SU-DHL-6 (cell line): ENCODE measurements at regions not wholly inside any gene's neighbourhood (a gene's known extent, or its start where the extent isn't known, plus 50 kb on each side); places are given as distances from the start of the nearest gene placed in this dataset.

Source experiments
- H2AFZ ChIP-seq: fragments of 200-600 bp; sonication (generic); 2 replicates; pipeline ENCODE4 v1.6.1; 2014; ENCODE audit warnings: low read depth, mild to moderate bottlenecking, moderate library complexity, mixed read lengths, antibody characterized with exemption, low read length; ENCODE audit not compliant: severe bottlenecking
- H3F3A ChIP-seq: fragments of 200-600 bp; shearing (Covaris generic); 2 replicates; pipeline ENCODE4 v1.6.0; 2016; ENCODE audit warnings: antibody characterized with exemption, mild to moderate bottlenecking; ENCODE audit not compliant: insufficient read depth
- H3K27ac ChIP-seq: fragments of 200-600 bp; sonication (generic); 2 replicates; pipeline ENCODE4 v1.5.1; 2016; ENCODE audit warnings: low read depth, mild to moderate bottlenecking, low read length, moderate library complexity, mixed read lengths
- H3K27me3 ChIP-seq: fragments of 200-600 bp; sonication (generic), shearing (Covaris generic); 2 replicates; pipeline ENCODE4 v1.6.0; 2014; ENCODE audit warnings: mild to moderate bottlenecking, low read length
- H3K36me3 ChIP-seq: fragments of 200-600 bp; sonication (generic); 2 replicates; pipeline ENCODE4 v1.6.1; 2014; ENCODE audit warnings: mild to moderate bottlenecking, low read length, mixed read lengths
- H3K4me2 ChIP-seq: fragments of 300-600, 200-600 bp; shearing (Covaris generic), sonication (generic); 2 replicates; pipeline ENCODE4 v1.6.0; 2014; ENCODE audit warnings: low read length, low read depth, mild to moderate bottlenecking; ENCODE audit not compliant: poor library complexity, severe bottlenecking
- H3K4me3 ChIP-seq: fragments of 200-600 bp; sonication (generic); 2 replicates; pipeline ENCODE4 v1.5.1; 2014; ENCODE audit warnings: antibody characterized with exemption, low read length, mild to moderate bottlenecking, mixed read lengths; ENCODE audit not compliant: insufficient read depth, poor library complexity, severe bottlenecking
- H3K79me2 ChIP-seq: fragments of 200-600 bp; sonication (generic); 2 replicates; pipeline ENCODE4 v1.6.1; 2014; ENCODE audit warnings: mild to moderate bottlenecking, low read length, moderate library complexity; ENCODE audit not compliant: insufficient read depth
- H3K9ac ChIP-seq: fragments of 200-600 bp; sonication (generic); 2 replicates; pipeline ENCODE4 v1.7.0; 2014; ENCODE audit warnings: mild to moderate bottlenecking, low read length
- H3K9me2 ChIP-seq: fragments of 200-600 bp; sonication (generic); replicated peaks from 2 replicates; pipeline ENCODE4 v1.6.1; 2014; ENCODE audit warnings: low read length; ENCODE audit not compliant: insufficient read depth
- H3K9me3 ChIP-seq: fragments of 200-600 bp; sonication (generic); 2 replicates; pipeline ENCODE4 v1.6.1; 2014; ENCODE audit warnings: low read length, mixed read lengths; ENCODE audit not compliant: insufficient read depth
- H4K20me1 ChIP-seq: fragments of 200-600 bp; sonication (generic); 2 replicates; pipeline ENCODE4 v1.6.1; 2014; ENCODE audit warnings: low read depth, mild to moderate bottlenecking, antibody characterized with exemption, low read length, moderate library complexity, mixed read lengths
- EZH2phosphoT487 ChIP-seq: fragments of 200-600 bp; sonication (generic), shearing (Covaris generic); conservative IDR thresholded peaks from 2 replicates; pipeline ENCODE4 v1.6.1; 2018; ENCODE audit warnings: mild to moderate bottlenecking, antibody characterized with exemption, low read length, moderate library complexity, mixed read lengths
- TF ChIP-seq, protein P1 (sequence below): fragments of 200-600 bp; sonication (generic); IDR thresholded peaks from one replicate; pipeline ENCODE4 v1.5.1; 2017; ENCODE audit warnings: antibody characterized with exemption, mild to moderate bottlenecking, low read length, moderate library complexity; ENCODE audit not compliant: insufficient read depth, poor library complexity, severe bottlenecking

DNA sequence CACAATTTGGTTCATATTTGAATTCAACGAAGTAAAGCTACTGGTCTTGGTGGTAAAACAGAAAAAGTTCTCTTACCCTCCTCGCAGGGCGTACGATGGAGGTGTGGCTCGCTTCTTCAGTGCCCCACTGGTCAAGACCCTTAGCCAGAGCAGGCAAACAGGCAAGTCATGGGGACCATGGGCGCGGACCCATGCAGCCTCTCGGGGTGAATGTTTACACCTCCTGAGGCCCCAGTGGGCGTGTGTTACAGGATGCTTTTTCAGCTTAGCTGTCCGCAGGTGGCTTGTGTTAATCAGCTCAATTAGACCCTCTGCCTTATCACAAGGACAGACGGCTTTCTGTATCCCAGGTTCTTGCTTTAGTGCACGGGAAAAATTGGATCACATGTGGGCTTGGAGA is 991.8 kb downstream of the GBE1 start:
- no peaks in the 10 kb centered on the region for H3F3A ChIP-seq
- H3K79me2 ChIP-seq, result no peaks in the 10 kb centered on the region
- no peak overlapping the region for H3K27ac ChIP-seq
- H3K27me3 ChIP-seq, result no peaks in the 10 kb centered on the region
- H3K36me3 ChIP-seq, result no peaks in the 10 kb centered on the region
- H4K20me1 ChIP-seq, result no peaks in the 10 kb centered on the region
- H3K9me2 ChIP-seq, result no peaks in the 10 kb centered on the region
- no peak overlapping the region for H3K9ac ChIP-seq
- H2AFZ ChIP-seq, result no peak overlapping the region
- no peaks in the 10 kb centered on the region for H3K9me3 ChIP-seq
- no peak overlapping the region for H3K4me3 ChIP-seq
- TF ChIP-seq, protein P1, sequence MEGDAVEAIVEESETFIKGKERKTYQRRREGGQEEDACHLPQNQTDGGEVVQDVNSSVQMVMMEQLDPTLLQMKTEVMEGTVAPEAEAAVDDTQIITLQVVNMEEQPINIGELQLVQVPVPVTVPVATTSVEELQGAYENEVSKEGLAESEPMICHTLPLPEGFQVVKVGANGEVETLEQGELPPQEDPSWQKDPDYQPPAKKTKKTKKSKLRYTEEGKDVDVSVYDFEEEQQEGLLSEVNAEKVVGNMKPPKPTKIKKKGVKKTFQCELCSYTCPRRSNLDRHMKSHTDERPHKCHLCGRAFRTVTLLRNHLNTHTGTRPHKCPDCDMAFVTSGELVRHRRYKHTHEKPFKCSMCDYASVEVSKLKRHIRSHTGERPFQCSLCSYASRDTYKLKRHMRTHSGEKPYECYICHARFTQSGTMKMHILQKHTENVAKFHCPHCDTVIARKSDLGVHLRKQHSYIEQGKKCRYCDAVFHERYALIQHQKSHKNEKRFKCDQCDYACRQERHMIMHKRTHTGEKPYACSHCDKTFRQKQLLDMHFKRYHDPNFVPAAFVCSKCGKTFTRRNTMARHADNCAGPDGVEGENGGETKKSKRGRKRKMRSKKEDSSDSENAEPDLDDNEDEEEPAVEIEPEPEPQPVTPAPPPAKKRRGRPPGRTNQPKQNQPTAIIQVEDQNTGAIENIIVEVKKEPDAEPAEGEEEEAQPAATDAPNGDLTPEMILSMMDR, result no peak
- TF ChIP-seq EZH2phosphoT487, result no peak
- no peak overlapping the region for H3K4me2 ChIP-seq

DNA sequence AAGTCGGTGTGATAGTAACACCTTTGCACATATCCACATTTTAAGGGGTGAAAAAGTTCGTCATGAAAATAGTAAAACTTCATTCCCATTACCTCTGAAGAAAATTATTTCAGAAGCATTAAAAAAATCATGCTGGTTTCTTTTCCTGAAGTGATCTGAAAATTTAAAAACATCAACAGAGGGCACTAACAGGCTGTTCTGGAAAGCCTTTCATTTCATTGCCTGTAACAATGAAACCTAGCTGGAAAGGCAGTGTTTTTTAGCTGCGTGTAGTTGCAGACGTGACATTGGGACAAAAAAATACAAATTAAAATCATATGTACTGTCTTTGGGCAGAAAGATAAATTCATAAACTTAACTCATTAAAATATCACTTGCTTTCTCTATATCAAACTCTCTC is 993.8 kb downstream of the GBE1 start:
- TF ChIP-seq, protein P1, result no peak
- no peak for TF ChIP-seq EZH2phosphoT487
- no peaks in the 10 kb centered on the region for H3K36me3 ChIP-seq
- no peaks in the 10 kb centered on the region for H3K9me2 ChIP-seq
- no peaks in the 10 kb centered on the region for H3K79me2 ChIP-seq
- H2AFZ ChIP-seq, result no peak overlapping the region
- H3F3A ChIP-seq, result no peaks in the 10 kb centered on the region
- H3K9ac ChIP-seq, result no peak overlapping the region
- H4K20me1 ChIP-seq, result no peaks in the 10 kb centered on the region
- H3K9me3 ChIP-seq, result no peaks in the 10 kb centered on the region
- H3K4me2 ChIP-seq, result no peak overlapping the region
- no peak overlapping the region for H3K27ac ChIP-seq
- H3K27me3 ChIP-seq, result no peaks in the 10 kb centered on the region
- no peak overlapping the region for H3K4me3 ChIP-seq

DNA sequence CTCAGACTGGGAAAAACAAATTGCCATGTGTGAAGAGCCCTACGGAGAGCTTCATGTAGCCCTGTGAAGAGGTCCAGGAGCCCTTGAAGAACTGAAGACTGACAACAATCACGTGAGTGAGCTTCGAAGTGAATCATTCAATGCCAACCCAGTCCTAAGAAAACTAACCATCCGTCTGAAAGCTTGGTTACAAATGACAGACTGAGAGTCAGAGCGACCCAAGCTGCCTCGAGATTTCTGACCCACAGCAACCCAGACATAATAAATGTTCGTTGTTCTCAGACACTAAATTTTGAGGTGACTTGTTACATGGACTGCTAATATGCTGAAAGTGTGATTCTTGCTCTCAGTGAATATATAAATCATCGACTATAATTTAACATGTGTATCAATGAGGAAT is 987.2 kb upstream of the ROBO1 start:
- no peaks in the 10 kb centered on the region for H3K27me3 ChIP-seq
- no peaks in the 10 kb centered on the region for H4K20me1 ChIP-seq
- H3K4me2 ChIP-seq, result no peak overlapping the region
- H3F3A ChIP-seq, result no peaks in the 10 kb centered on the region
- H3K9me2 ChIP-seq, result no peaks in the 10 kb centered on the region
- no peaks in the 10 kb centered on the region for H3K79me2 ChIP-seq
- no peaks in the 10 kb centered on the region for H3K36me3 ChIP-seq
- no peaks in the 10 kb centered on the region for H3K9me3 ChIP-seq
- no peak overlapping the region for H3K27ac ChIP-seq
- TF ChIP-seq, protein P1, result no peak
- no peak for TF ChIP-seq EZH2phosphoT487
- H3K9ac ChIP-seq, result no peak overlapping the region
- H3K4me3 ChIP-seq, result no peak overlapping the region
- H2AFZ ChIP-seq, result no peak overlapping the region
